ENCODE measurements at regions not wholly inside any gene's neighbourhood (a gene's known extent, or its start where the extent isn't known, plus 50 kb on each side); places are given as distances from the start of the nearest gene placed in this dataset.

DNA sequence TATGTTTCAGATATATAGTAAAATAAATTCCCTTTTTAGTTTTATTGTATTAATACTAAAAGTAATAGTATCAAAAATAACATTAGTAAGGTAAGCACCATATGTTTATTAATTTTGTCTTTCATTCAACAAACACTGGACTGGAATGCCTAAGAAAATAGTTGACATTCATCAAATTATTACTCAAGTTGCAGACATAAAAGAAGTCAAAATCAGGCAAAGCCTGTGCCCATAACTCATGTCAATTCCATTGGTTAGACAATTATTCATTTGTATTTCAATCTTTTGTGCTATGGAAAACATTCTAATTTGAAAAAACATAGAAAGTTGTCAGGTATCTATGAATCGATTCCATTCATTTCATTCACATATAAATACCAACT is 158.9 kb downstream of the CEMIP2 start (continued):
- no peak for TF ChIP-seq CHD4 (IDR thresholded peaks at IDR 0.05; ENCODE audit: borderline replicate concordance)
- TF ChIP-seq, protein P1, sequence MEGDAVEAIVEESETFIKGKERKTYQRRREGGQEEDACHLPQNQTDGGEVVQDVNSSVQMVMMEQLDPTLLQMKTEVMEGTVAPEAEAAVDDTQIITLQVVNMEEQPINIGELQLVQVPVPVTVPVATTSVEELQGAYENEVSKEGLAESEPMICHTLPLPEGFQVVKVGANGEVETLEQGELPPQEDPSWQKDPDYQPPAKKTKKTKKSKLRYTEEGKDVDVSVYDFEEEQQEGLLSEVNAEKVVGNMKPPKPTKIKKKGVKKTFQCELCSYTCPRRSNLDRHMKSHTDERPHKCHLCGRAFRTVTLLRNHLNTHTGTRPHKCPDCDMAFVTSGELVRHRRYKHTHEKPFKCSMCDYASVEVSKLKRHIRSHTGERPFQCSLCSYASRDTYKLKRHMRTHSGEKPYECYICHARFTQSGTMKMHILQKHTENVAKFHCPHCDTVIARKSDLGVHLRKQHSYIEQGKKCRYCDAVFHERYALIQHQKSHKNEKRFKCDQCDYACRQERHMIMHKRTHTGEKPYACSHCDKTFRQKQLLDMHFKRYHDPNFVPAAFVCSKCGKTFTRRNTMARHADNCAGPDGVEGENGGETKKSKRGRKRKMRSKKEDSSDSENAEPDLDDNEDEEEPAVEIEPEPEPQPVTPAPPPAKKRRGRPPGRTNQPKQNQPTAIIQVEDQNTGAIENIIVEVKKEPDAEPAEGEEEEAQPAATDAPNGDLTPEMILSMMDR (IDR thresholded peaks at IDR 0.05), result no peak
- TF ChIP-seq, protein P2, sequence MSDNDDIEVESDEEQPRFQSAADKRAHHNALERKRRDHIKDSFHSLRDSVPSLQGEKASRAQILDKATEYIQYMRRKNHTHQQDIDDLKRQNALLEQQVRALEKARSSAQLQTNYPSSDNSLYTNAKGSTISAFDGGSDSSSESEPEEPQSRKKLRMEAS (IDR thresholded peaks at IDR 0.05), result no peak
- TF ChIP-seq HOXB5 (CRISPR knock-in tag; IDR thresholded peaks at IDR 0.05), result no peak
- TF ChIP-seq EHMT2 (IDR thresholded peaks at IDR 0.05; ENCODE audit: low read depth), result no peak

DNA sequence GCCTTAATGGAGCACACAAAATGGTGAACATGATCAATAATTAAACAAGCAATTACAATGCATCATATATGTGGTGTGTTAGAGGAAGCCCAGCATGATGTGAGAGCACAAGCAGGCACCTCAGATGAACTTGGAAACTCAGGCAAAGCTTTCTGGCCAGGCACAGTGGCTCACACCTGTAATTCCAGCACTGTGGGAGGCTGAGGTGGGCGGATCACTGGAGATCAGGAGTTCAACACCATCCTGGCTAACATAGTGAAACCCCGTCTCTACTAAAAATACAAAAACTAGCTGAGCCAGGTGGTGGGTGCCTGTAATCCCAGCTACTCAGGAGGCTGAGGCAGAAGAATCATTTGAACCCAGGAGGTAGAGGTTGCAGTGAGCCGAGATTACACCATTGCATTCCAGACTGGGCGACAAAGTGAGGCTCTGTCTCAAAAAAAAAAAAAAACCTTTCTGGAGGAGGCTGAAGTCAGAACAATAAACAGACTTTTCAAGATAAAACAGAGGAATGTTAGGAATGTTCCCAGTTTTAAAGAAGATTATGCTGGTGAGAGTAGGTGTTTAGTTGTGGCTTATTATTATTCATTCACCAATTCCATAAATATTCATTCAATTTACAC is 159.4 kb downstream of the CEMIP2 start:
- ChIA-PET POLR2A (no interaction called here), CTCF (interaction anchor here (1.0 to 1.4 kb wide), 2 partner anchors 19 to 85 kb away, joined by 3 read pairs; no protein-coding TSS in a partner anchor)
- FAIRE-seq (no peak), ATAC-seq (no peak), DNase-seq (ENCODE audit: low read depth in 1 of 2, low spot score in 1 of 2) (no peak)
- Histone ChIP-seq H3K27ac (peak overlapping the region; percentile 31 to 67; a peak in 4 of 6 replicates), H3K9me3 (peaks cover 12% of the 10 kb centered on the region; the same call in 2 of the 3 replicates), H3K4me3 (no peak overlapping the region), H3K4me2 (peak overlapping the region; percentile 32; the same call in 1 of the 3 replicates), H3K4me1 (peaks cover 18% of the 10 kb centered on the region)
- 63% methylated on average over 4 of the region's 4 CpGs for WGBS (ENCODE audit: missing lambda C conversion rate)
- TF ChIP-seq EP300 (IDR thresholded peaks at IDR 0.05) (no peak), ZSCAN20 (CRISPR knock-in tag; IDR thresholded peaks at IDR 0.05) (no peak), HOXB13 (CRISPR knock-in tag; IDR thresholded peaks at IDR 0.05; ENCODE audit: low read depth) (no peak), JUNB (IDR thresholded peaks at IDR 0.05) (no peak)
- TF ChIP-seq, protein P3, sequence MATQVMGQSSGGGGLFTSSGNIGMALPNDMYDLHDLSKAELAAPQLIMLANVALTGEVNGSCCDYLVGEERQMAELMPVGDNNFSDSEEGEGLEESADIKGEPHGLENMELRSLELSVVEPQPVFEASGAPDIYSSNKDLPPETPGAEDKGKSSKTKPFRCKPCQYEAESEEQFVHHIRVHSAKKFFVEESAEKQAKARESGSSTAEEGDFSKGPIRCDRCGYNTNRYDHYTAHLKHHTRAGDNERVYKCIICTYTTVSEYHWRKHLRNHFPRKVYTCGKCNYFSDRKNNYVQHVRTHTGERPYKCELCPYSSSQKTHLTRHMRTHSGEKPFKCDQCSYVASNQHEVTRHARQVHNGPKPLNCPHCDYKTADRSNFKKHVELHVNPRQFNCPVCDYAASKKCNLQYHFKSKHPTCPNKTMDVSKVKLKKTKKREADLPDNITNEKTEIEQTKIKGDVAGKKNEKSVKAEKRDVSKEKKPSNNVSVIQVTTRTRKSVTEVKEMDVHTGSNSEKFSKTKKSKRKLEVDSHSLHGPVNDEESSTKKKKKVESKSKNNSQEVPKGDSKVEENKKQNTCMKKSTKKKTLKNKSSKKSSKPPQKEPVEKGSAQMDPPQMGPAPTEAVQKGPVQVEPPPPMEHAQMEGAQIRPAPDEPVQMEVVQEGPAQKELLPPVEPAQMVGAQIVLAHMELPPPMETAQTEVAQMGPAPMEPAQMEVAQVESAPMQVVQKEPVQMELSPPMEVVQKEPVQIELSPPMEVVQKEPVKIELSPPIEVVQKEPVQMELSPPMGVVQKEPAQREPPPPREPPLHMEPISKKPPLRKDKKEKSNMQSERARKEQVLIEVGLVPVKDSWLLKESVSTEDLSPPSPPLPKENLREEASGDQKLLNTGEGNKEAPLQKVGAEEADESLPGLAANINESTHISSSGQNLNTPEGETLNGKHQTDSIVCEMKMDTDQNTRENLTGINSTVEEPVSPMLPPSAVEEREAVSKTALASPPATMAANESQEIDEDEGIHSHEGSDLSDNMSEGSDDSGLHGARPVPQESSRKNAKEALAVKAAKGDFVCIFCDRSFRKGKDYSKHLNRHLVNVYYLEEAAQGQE (IDR thresholded peaks at IDR 0.05), result no peak

DNA sequence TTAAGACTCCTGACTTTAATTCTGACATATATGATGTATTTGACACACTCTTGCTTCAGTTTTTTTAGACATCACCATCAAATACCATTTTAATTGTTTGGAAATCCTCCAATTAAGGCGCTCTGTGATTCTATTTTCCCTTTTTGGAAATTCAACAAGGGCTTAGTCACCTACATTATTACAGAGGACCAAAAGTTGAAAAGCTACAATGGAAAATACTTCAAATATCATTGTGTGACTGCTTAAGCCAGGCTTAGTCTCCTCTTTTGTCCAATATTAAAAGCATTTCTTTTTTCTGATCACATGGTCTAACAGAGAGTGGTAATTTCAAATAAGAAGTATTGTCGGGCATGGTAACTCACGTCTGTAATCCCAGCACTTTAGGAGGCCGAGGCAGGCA is 160.3 kb downstream of the CEMIP2 start:
- peaks cover 12% of the 10 kb centered on the region; the same call in 2 of the 3 replicates for H3K9me3 ChIP-seq
- H3K4me3 ChIP-seq, result no peak overlapping the region
- CTCF ChIA-PET, result interaction anchor here (1.1 to 2.3 kb wide), 4 partner anchors 36 to 211 kb away, joined by 3 to 7 read pairs (median 4); no protein-coding TSS in a partner anchor
- FAIRE-seq, result no peak
- WGBS (ENCODE audit: missing lambda C conversion rate), result 88% methylated on average over 4 of the region's 4 CpGs
- POLR2A ChIA-PET, result no interaction called here
- DNase-seq (ENCODE audit: low read depth in 1 of 2, low spot score in 1 of 2), result no peak
- peaks cover 18% of the 10 kb centered on the region for H3K4me1 ChIP-seq
- H3K4me2 ChIP-seq, result no peak overlapping the region
- no peak for ATAC-seq
- peak overlapping the region; percentile 31 to 67; a peak in 3 of 6 replicates for H3K27ac ChIP-seq
- TF ChIP-seq NPAS2 (CRISPR knock-in tag; IDR thresholded peaks at IDR 0.05; ENCODE audit: borderline replicate concordance) (no peak), BHLHE40 (IDR thresholded peaks at IDR 0.05; ENCODE audit: low read depth, low read length) (no peak), RNF2 (IDR thresholded peaks at IDR 0.05; ENCODE audit: borderline replicate concordance, low read depth) (no peak), ZNF302 (CRISPR knock-in tag; IDR thresholded peaks at IDR 0.05) (no peak), CEBPB (IDR thresholded peaks at IDR 0.05) (no peak), HEYL (CRISPR knock-in tag; IDR thresholded peaks at IDR 0.05) (no peak), RARB (CRISPR knock-in tag; IDR thresholded peaks at IDR 0.05) (no peak), POLR2AphosphoS2 (conservative IDR thresholded peaks at IDR 0.05; ENCODE audit: low read length) (no peak), NFE2L2 (conservative IDR thresholded peaks at IDR 0.05; ENCODE audit: low read length) (no peak), MAZ (IDR thresholded peaks at IDR 0.05; ENCODE audit: borderline replicate concordance, low read depth, low read length) (no peak)
- TF ChIP-seq, protein P3 (IDR thresholded peaks at IDR 0.05), result no peak
- TF ChIP-seq, protein P1 (IDR thresholded peaks at IDR 0.05), result no peak
- TF ChIP-seq, protein P4, sequence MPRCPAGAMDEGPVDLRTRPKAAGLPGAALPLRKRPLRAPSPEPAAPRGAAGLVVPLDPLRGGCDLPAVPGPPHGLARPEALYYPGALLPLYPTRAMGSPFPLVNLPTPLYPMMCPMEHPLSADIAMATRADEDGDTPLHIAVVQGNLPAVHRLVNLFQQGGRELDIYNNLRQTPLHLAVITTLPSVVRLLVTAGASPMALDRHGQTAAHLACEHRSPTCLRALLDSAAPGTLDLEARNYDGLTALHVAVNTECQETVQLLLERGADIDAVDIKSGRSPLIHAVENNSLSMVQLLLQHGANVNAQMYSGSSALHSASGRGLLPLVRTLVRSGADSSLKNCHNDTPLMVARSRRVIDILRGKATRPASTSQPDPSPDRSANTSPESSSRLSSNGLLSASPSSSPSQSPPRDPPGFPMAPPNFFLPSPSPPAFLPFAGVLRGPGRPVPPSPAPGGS (IDR thresholded peaks at IDR 0.05), result no peak

Measured in A549 (cell line).